Activated CD4-positive, alpha-beta T cell treated with anti-CD3 and anti-CD28 coated beads, Interleukin-2, Interleukin-4, amounts not matched to agents 100 ng/mL and 50 ng/mL, durations not matched to agents 16 hours and 8 hours (primary cell): ENCODE measurements at regions not wholly inside any gene's neighbourhood (a gene's known extent, or its start where the extent isn't known, plus 50 kb on each side); places are given as distances from the start of the nearest gene placed in this dataset.

ENCODE experiments used
- DNase-seq: peaks from one replicate; pipeline ENCODE4 v3.0.0-alpha.2; 2020; ENCODE audit warnings: low spot score

DNA sequence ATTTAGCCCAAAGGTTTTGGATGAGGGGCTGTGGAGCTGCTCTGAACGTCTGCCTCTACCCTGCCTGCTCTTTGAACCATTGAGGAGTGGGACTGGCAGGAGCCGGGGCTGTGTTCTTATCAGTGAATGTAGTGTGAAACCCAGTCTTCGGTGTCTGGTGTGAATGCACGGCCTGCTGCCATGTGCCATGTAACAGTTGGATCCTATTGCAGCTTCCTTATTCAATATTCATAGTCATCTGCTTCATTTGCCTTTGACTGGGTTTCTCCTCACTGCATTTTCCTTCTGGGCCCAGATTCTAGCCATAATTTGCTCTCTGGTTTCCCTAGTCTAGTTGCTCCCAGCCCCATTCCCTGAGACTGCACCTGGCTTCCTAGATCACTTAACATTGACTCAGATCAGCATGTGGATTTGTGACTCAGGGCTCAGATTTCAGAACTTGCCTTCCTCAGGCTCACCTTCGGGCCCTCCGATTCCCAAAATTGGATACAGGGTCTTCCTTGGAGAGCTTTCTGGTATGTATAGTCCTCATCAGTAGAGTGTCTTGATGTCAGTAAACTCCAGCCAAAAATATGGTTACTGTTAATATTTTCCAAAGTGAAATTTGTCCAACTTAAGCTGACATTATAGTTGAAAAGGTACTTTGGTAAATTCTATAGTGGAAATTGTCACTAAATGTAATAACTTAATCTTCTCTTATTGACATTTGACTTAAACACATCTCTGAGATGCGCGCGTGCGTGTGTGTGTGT is 94.0 kb upstream of the DDIT4L start:
- DNase-seq, result no peak

DNA sequence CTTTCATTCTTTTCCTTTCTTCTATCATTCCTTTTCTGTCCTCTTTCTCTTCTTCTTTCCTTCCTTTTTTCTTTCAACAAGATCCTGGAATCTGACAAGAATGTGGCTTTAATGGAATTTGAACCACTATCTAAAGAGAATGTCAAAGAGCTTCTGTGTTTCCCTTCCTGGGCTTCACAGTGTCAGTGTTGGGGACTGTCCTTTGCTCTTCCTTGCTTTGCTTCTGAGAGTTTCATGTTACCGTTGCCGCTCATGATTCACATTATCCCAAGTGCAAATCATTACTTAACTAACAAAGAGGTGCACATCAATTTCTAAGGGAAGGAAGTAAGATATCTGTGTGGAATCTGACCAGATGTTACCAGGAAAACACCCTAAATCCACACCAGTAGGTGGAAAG is 90.5 kb upstream of the DDIT4L start:
- no peak for DNase-seq

DNA sequence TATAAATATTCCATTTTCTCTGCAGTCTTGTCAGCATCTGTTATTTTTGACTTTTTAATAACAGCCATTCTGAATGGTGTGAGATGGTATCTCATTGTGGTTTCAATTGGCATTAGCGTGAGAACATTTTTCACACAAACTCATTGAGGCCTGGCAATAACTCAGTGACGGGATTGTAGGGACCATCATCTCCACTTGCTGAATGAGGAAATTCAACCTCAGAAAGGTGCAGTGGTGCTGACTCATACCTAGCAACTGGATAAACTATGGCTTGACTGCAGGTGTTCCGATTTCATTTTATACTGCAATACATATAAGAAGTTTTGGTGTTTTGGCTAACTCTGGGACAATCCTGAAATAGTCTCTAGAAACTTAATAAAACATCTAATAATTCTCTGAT is 88.3 kb upstream of the DDIT4L start:
- DNase-seq, result no peak

DNA sequence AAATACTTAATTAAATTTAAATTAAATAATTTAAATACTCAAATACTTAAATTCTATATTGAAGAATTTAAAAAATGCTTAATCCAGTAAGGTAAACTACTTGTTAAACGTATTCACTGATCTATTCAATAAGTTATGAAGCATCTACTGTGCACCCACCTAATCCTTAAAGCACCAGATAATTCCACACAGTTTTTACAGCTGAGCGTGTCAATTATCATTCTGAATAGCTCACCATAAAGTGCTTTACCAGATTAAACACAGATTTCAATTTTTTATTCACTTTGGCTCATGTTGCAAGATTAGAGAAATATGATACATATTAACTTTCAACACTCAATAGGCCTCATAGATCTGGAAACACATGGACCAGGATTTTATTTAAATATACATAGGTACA is 79.2 kb upstream of the DDIT4L start:
- DNase-seq, result no peak

DNA sequence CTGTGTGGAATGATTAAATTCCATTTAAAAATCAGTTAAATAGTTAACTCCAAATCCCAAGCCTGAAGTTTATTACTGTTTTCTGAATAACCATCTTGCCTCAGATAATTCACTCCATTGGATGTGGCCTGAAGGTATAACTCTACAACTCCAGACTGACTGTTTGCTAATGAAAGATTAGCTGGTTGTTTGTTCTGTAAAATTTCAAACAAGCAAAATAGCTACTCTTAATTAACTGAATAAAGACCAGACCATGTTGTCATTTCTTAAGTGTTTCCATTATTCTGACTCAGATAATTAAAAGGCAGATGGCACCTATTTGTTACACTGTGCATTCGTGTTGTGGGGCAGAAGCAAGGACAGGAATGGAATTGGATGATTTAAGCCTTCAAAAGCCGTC is 78.5 kb upstream of the DDIT4L start:
- no peak for DNase-seq

DNA sequence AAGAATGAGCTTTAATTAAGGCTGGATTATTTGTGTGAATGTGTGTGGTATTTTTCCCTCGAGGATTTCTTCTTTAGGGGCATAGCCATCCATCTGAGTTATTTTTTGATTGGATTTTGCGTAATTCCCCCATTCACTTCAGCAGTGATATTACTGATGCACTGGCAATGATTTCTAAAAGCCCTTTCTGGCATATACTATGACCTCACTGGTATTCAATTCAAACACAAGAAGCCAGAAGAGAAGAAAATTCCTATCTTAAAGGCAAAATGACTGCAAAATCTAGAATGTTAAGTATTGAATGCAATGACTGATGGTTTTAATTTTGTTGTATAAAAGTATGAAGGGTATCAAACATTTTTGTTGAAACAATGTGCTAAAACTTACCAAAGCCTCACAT is 71.1 kb upstream of the DDIT4L start:
- DNase-seq, result no peak

DNA sequence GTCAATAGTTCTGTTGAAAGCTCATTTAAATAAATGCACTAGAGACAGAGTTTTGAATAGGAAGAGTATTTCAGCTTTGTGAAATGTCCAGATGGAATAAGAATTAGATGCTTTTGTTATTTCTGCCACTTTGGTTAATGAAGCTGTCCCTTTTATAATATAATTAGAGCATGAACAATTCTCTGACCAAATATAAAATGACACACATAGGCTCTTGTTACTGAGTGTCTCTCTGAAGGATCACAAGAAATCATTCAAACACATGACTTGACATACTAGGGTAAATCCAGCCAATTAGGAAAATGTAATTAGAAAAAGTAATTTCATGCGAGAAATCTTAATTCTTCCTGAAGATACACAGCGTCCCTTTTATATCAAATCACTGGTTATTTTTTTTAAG is 68.4 kb upstream of the DDIT4L start:
- no peak for DNase-seq

DNA sequence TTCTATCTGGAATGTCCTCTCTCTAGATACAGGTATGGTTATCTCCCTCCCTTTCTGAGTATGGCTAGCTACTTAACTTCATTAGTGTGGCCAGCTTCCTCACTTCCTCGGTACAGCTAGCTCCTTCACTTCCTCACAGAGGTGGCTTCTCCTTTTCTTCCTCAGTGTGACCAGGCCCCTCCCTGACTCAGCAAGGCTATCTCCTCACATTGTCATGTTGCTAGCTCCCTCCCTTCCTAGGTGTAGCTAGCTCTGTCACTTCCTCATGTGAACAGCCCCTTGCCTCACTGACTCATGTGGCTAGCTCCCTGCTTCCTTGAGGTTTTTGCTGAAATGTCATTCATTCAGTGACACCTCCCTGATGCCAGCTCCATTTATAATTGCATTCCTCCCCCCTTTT is 67.3 kb upstream of the DDIT4L start:
- DNase-seq, result peak; percentile 1

DNA sequence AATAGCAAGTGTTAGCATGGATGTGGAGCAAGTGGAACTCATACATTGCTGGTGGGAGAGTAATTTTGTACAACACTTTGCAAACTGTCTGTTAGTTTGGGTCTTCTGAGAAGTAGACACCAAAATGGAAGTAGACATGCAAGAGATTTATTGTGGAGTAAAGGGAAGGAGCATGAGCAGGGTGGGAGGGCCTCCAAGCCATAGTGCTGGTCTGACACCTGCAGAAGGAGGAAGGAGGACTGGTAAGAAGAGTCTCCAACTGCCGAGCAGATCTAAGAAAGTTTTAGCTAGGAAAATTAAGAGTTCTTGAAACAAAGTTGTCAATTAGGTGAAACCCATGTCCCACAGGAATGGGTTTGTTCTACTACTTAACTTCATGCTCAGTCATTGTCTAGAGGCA is 64.0 kb upstream of the DDIT4L start:
- DNase-seq, result no peak

DNA sequence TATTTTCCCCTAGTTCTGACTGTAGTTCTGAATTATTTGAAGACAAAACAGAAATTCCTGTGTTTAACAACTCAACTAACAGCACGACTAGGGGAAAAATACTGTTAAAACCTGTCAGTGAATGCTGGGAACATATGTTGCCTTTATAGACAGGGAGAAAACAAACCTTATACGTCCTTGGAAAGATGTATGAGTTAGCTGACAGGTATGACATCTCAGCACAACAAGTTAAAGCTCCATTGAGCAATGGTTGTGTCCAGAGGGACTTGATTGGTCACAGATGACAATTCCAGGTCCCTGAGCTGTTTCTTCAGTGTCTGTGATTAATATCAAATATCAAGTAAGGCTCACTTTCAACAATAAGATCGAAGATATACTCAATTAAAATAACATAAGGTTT is 58.2 kb upstream of the DDIT4L start:
- DNase-seq, result no peak

DNA sequence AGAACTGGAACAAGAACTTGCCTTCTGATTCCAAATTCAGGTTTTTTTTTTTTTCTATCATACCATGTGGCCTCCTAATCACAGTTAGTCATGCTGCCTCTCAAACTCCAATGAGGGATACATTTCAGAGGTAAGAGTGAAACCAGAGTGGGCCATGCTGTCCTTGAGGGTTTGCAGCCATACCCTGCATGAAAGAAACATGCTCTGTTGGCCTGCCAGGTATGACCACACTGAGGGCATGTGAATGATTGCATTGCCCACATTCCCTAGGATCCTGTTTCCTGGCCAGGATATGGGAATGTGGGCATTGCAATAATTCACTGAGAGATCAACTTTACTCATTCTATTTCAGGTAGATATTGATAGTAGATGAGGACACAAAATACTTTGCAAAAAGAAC is 56.4 kb upstream of the DDIT4L start:
- no peak for DNase-seq

DNA sequence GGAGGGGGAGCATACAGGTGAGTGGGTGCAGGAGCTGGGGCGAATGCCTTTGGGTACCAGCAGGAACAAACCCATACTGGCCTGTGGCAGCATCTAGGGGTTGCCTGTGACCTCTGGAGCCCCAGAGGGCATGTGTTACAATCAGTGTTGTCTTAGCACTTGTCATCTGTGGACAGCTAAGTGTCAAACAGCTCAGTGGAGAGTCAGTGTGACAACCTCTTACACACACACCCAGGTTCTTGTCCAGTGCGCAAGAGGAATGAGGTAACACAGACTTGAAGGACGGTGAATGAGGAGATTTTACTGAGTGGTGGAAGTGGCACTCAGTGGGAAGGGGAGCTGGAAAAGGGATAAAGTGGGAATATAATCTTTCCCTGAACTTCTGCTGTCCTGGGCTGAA is 54.1 kb upstream of the DDIT4L start:
- DNase-seq, result no peak
